ENCODE measurements at regions not wholly inside any gene's neighbourhood (a gene's known extent, or its start where the extent isn't known, plus 50 kb on each side); places are given as distances from the start of the nearest gene placed in this dataset.

GRCh38 chr2:104200533-104201168 is 653.3 kb upstream of the POU3F3 start:
- TF ChIP-seq POLR2A (IDR thresholded peaks at IDR 0.05; ENCODE audit: low read length) (no peak), GATA1 (IDR thresholded peaks at IDR 0.05; ENCODE audit: low read depth, low read length) (no peak)
